C4-2B (cell line): ENCODE measurements at regions not wholly inside any gene's neighbourhood (a gene's known extent, or its start where the extent isn't known, plus 50 kb on each side); places are given as distances from the start of the nearest gene placed in this dataset.

ENCODE experiments used
- ZFX ChIP-seq: fragments of 450-650 bp; IDR thresholded peaks from 2 replicates; pipeline ENCODE4 v1.6.1; 2017
- TF ChIP-seq, protein P1 (sequence below): fragments of 450-650 bp; conservative IDR thresholded peaks from 2 replicates; pipeline ENCODE4 v1.5.1; 2017; ENCODE audit warnings: mild to moderate bottlenecking

DNA sequence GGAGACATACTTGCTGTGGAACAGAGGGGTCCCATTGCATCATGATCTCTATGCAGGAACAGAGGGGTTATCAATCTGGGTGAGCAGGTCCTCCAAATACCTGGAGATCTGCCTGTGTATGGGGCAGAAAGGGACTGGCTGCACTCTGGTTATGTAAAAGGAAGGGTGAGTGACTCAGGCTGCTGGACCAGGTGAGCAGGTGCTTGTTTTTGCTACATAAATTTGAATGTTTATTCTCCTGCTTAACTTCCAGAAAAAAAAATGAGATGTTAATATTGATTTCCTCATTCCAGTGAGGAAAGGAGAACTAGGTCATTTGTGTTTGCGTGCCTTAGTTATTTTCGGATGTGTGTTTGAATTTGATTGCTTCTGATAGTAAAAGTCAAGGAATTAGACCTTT is 225.8 kb upstream of the TRAM1L1 start:
- TF ChIP-seq, protein P1, sequence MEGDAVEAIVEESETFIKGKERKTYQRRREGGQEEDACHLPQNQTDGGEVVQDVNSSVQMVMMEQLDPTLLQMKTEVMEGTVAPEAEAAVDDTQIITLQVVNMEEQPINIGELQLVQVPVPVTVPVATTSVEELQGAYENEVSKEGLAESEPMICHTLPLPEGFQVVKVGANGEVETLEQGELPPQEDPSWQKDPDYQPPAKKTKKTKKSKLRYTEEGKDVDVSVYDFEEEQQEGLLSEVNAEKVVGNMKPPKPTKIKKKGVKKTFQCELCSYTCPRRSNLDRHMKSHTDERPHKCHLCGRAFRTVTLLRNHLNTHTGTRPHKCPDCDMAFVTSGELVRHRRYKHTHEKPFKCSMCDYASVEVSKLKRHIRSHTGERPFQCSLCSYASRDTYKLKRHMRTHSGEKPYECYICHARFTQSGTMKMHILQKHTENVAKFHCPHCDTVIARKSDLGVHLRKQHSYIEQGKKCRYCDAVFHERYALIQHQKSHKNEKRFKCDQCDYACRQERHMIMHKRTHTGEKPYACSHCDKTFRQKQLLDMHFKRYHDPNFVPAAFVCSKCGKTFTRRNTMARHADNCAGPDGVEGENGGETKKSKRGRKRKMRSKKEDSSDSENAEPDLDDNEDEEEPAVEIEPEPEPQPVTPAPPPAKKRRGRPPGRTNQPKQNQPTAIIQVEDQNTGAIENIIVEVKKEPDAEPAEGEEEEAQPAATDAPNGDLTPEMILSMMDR: no peak
- TF ChIP-seq ZFX: no peak
